IMR-90 (cell line): ENCODE measurements at regions not wholly inside any gene's neighbourhood (a gene's known extent, or its start where the extent isn't known, plus 50 kb on each side); places are given as distances from the start of the nearest gene placed in this dataset.

Source experiments
- ATAC-seq: fragments of 200-7000 bp; cut with Tn5 transposase; 2 replicates; pipeline ENCODE4 v1.9.1; 2020; ENCODE audit warnings: low read depth, mild to moderate bottlenecking, moderate library complexity
- BruUV-seq: library from RNA; stranded (reverse); fragments of 400-500 nt; replicated peaks from 2 replicates; lab custom pipeline; 2021; lab: Mats Ljungman, UMichigan
- CTCF ChIA-PET: fragments of 300-600 bp; formaldehyde crosslinking; extraction: SDS; loops from one replicate; lab custom pipeline; 2021; ENCODE audit warnings: antibody characterized with exemption; lab: Yijun Ruan, JAX
- POLR2A ChIA-PET: fragments of 300-600 bp; sonication (Branson Sonifier 250); formaldehyde crosslinking; loops from one replicate; lab custom pipeline; 2022; ENCODE audit warnings: antibody characterized with exemption; ENCODE audit not compliant: unreplicated experiment; lab: Charles Lee
- DNase-seq: peaks from one replicate; pipeline ENCODE4 v3.0.0; 2013
- H2AFZ ChIP-seq: replicated peaks from 2 replicates; pipeline ENCODE3; 2013; ENCODE audit warnings: low read length, mild to moderate bottlenecking; ENCODE audit not compliant: poor library complexity
- H2AK5ac ChIP-seq: 2 replicates; pipeline ENCODE4 v1.6.1; 2013; ENCODE audit warnings: low read depth, low read length, inconsistent platforms
- H2AK9ac ChIP-seq: replicated peaks from 2 replicates; pipeline ENCODE3; 2013; ENCODE audit warnings: mild to moderate bottlenecking, low read depth, low read length, moderate library complexity; ENCODE audit not compliant: poor library complexity
- H2BK120ac ChIP-seq: 2 replicates; pipeline ENCODE4 v1.6.1; 2013; ENCODE audit warnings: low read depth, low read length, inconsistent platforms
- H2BK15ac ChIP-seq: 3 replicates; pipeline ENCODE4 v1.6.1; 2013; ENCODE audit warnings: low read depth, low read length, inconsistent platforms
- H2BK20ac ChIP-seq: 2 replicates; pipeline ENCODE4 v1.6.1; 2013; ENCODE audit warnings: low read depth, mild to moderate bottlenecking, inconsistent platforms, low read length, moderate library complexity
- H2BK5ac ChIP-seq: 2 replicates; pipeline ENCODE4 v1.6.1; 2013; ENCODE audit warnings: mild to moderate bottlenecking, low read depth, low read length, inconsistent platforms; ENCODE audit not compliant: poor library complexity, severe bottlenecking
- H3K14ac ChIP-seq: replicated peaks from 2 replicates; pipeline ENCODE4 v1.6.1; 2013; ENCODE audit warnings: low read depth, low read length, inconsistent platforms
- H3K18ac ChIP-seq: 2 replicates; pipeline ENCODE4 v1.6.1; 2013; ENCODE audit warnings: low read depth, low read length, control low read depth
- H3K23ac ChIP-seq: 2 replicates; pipeline ENCODE4 v1.6.1; 2013; ENCODE audit warnings: low read depth, low read length, inconsistent platforms
- H3K27ac ChIP-seq: 2 replicates; pipeline ENCODE4 v1.5.1; 2013; ENCODE audit warnings: mild to moderate bottlenecking, control low read depth, low read length; ENCODE audit not compliant: insufficient read depth
- H3K27me3 ChIP-seq: 2 replicates; pipeline ENCODE4 v1.6.1; 2013; ENCODE audit warnings: low read length; ENCODE audit not compliant: control insufficient read depth, insufficient read depth
- H3K36me3 ChIP-seq: 2 replicates; pipeline ENCODE4 v1.6.1; 2013; ENCODE audit warnings: low read length, mixed read lengths; ENCODE audit not compliant: control insufficient read depth, insufficient read depth
- H3K4ac ChIP-seq: 2 replicates; pipeline ENCODE4 v1.6.1; 2013; ENCODE audit warnings: low read depth, low read length, inconsistent platforms
- H3K4me1 ChIP-seq: 2 replicates; pipeline ENCODE4 v1.6.1; 2013; ENCODE audit warnings: low read length, mixed read lengths; ENCODE audit not compliant: control insufficient read depth, insufficient read depth
- H3K4me2 ChIP-seq: 2 replicates; pipeline ENCODE4 v1.6.1; 2013; ENCODE audit warnings: low read depth, mild to moderate bottlenecking, control low read depth, low read length, moderate library complexity
- H3K4me3 ChIP-seq: 2 replicates; pipeline ENCODE4 v1.5.1; 2013; ENCODE audit warnings: low read depth, mild to moderate bottlenecking, control low read depth, low read length, moderate library complexity; ENCODE audit not compliant: insufficient read depth
- H3K56ac ChIP-seq: 2 replicates; pipeline ENCODE4 v1.6.1; 2013; ENCODE audit warnings: low read length, inconsistent platforms; ENCODE audit not compliant: insufficient read depth; ENCODE audit errors: extremely low read depth
- H3K79me1 ChIP-seq, 2 experiments: 2 replicates each; pipeline ENCODE4 v1.6.1; 2013; ENCODE audit warnings: low read length in 2 of 2, inconsistent platforms in 1 of 2, low read depth in 1 of 2
- H3K9ac ChIP-seq: 2 replicates; pipeline ENCODE4 v1.6.1; 2013; ENCODE audit warnings: low read depth, low read length, control low read depth
- H3K9me1 ChIP-seq: 2 replicates; pipeline ENCODE4 v1.6.1; 2013; ENCODE audit warnings: low read length, inconsistent platforms; ENCODE audit not compliant: insufficient read depth
- H3K9me3 ChIP-seq: 2 replicates; pipeline ENCODE4 v1.6.1; 2013; ENCODE audit warnings: low read length; ENCODE audit not compliant: control insufficient read depth, insufficient read depth
- H4K20me1 ChIP-seq: 2 replicates; pipeline ENCODE4 v1.6.1; 2013; ENCODE audit warnings: low read length, inconsistent platforms; ENCODE audit not compliant: insufficient read depth
- H4K5ac ChIP-seq: 2 replicates; pipeline ENCODE4 v1.6.1; 2013; ENCODE audit warnings: mild to moderate bottlenecking, low read depth, low read length, control low read depth
- H4K8ac ChIP-seq, 2 experiments: 2 replicates each; pipeline ENCODE4 v1.6.1; 2013; ENCODE audit warnings: low read depth in 2 of 2, low read length in 2 of 2, control low read depth in 1 of 2, inconsistent platforms in 1 of 2
- H4K91ac ChIP-seq: 2 replicates; pipeline ENCODE4 v1.6.1; 2013; ENCODE audit warnings: low read depth, low read length, inconsistent platforms; ENCODE audit not compliant: insufficient read depth
- BHLHE40 ChIP-seq: fragments of 150-350 bp; IDR thresholded peaks from 2 replicates; pipeline ENCODE4 v1.6.1; 2016; ENCODE audit warnings: mild to moderate bottlenecking, low read depth, low read length
- CEBPB ChIP-seq: IDR thresholded peaks from 2 replicates; pipeline ENCODE4 v1.6.1; 2012; ENCODE audit warnings: low read depth, low read length, improper control_type of control experiment
- CHD1 ChIP-seq: IDR thresholded peaks from 2 replicates; pipeline ENCODE4 v1.6.1; 2012; ENCODE audit warnings: low read depth, low read length, improper control_type of control experiment
- FOS ChIP-seq: fragments of 150-350 bp; IDR thresholded peaks from 2 replicates; pipeline ENCODE4 v1.6.1; 2016; ENCODE audit warnings: low read depth, low read length
- MAFK ChIP-seq: IDR thresholded peaks from 2 replicates; pipeline ENCODE4 v1.6.1; 2012; ENCODE audit warnings: low read depth, low read length, improper control_type of control experiment
- MAZ ChIP-seq: IDR thresholded peaks from 2 replicates; pipeline ENCODE4 v1.6.1; 2012; ENCODE audit warnings: low read depth, mild to moderate bottlenecking, low read length, improper control_type of control experiment, moderate library complexity, borderline replicate concordance
- MXI1 ChIP-seq: IDR thresholded peaks from 2 replicates; pipeline ENCODE4 v1.6.1; 2012; ENCODE audit warnings: low read depth, mild to moderate bottlenecking, low read length, moderate library complexity, borderline replicate concordance
- NFE2L2 ChIP-seq: fragments of 150-350 bp; IDR thresholded peaks from 2 replicates; pipeline ENCODE4 v1.6.1; 2016; ENCODE audit warnings: low read depth, mild to moderate bottlenecking, low read length
- POLR2A ChIP-seq: IDR thresholded peaks from 2 replicates; pipeline ENCODE4 v1.6.1; 2012; ENCODE audit warnings: mild to moderate bottlenecking, low read depth, low read length
- RAD21 ChIP-seq: IDR thresholded peaks from 2 replicates; pipeline ENCODE4 v1.6.1; 2012; ENCODE audit warnings: low read length, improper control_type of control experiment
- RCOR1 ChIP-seq: IDR thresholded peaks from 2 replicates; pipeline ENCODE4 v1.6.1; 2012; ENCODE audit warnings: mild to moderate bottlenecking, low read length, improper control_type of control experiment; ENCODE audit not compliant: insufficient replicate concordance
- RFX5 ChIP-seq: IDR thresholded peaks from 2 replicates; pipeline ENCODE4 v1.8.0; 2012; ENCODE audit warnings: low read depth, mild to moderate bottlenecking, low read length, moderate library complexity
- SMC3 ChIP-seq: fragments of 150-350 bp; IDR thresholded peaks from 2 replicates; pipeline ENCODE4 v1.6.1; 2016; ENCODE audit warnings: low read depth, mild to moderate bottlenecking, antibody characterized with exemption, low read length, moderate library complexity
- WGBS, 2 experiments: methylation state at CpG; one replicate each; pipeline versions ENCODE4 v1.1.5 to v1.1.7; 2013; ENCODE audit warnings: missing lambda C conversion rate in 2 of 2; ENCODE audit not compliant: insufficient read length in 1 of 2; ENCODE audit errors: extremely low coverage in 2 of 2; 5-methylcytosine and 5-hydroxymethylcytosine counted together
- dilution Hi-C: fragments of 300-500 bp; cut with HindIII; formaldehyde crosslinking; loops from one replicate; pipeline ENCODE4 v1.14.3; 2018; ENCODE audit warnings: low sequenced_read_pairs; ENCODE audit not compliant: unreplicated experiment
- in situ Hi-C: fragments of 300-500 bp; cut with MboI; formaldehyde crosslinking; loops from 3 replicates; pipeline ENCODE4 v1.14.3; 2019; ENCODE audit warnings: low sequenced_read_pairs, inconsistent platforms, mixed read lengths
- intact Hi-C: fragments of 100-400 bp; cut with micrococcal nuclease; formaldehyde crosslinking; loops from 2 replicates; pipeline ENCODE4 v1.10.0; 2022
- TF ChIP-seq, protein P1 (sequence below): conservative IDR thresholded peaks from 2 replicates; pipeline ENCODE4 v1.5.1; 2012; ENCODE audit warnings: mild to moderate bottlenecking, low read depth, low read length, improper control_type of control experiment
- TF ChIP-seq, protein P2 (sequence below): fragments of 150-350 bp; IDR thresholded peaks from 2 replicates; pipeline ENCODE4 v1.6.1; 2016; ENCODE audit warnings: low read depth, mild to moderate bottlenecking, low read length, moderate library complexity, borderline replicate concordance

GRCh38 chr7:32244806-32245345 is 174.7 kb upstream of the PDE1C start:
- Histone ChIP-seq H2AK9ac (no peak overlapping the region), H3K4me2 (no peak overlapping the region), H3K18ac (no peak overlapping the region), H3K4me3 (no peak overlapping the region), H3K9me3 (no peaks in the 10 kb centered on the region; the same call in 1 of the 2 replicates), H2AK5ac (no peak overlapping the region), H3K56ac (no peak overlapping the region), H3K23ac (no peak overlapping the region), H3K9ac (no peak overlapping the region), H2AFZ (no peak overlapping the region), H3K79me1 (no peaks in the 10 kb centered on the region), H3K14ac (no peak overlapping the region), H3K4ac (no peak overlapping the region), H4K8ac (no peak overlapping the region), H4K20me1 (no peaks in the 10 kb centered on the region), H4K5ac (no peak overlapping the region), H3K36me3 (no peaks in the 10 kb centered on the region), H2BK20ac (no peak overlapping the region), H2BK15ac (no peak overlapping the region), H3K4me1 (no peaks in the 10 kb centered on the region), H2BK5ac (no peak overlapping the region), H3K27ac (no peak overlapping the region), H2BK120ac (no peak overlapping the region), H3K9me1 (no peaks in the 10 kb centered on the region), H3K27me3 (no peaks in the 10 kb centered on the region), H4K91ac (no peak overlapping the region)
- ChIA-PET POLR2A (no interaction called here), CTCF (no interaction called here)
- in situ Hi-C loops (no loop called here), intact Hi-C loops (no loop called here), dilution Hi-C loops (no loop called here)
- ATAC-seq (no peak), DNase-seq (no peak)
- BruUV-seq, result no TSS peak
- WGBS, 2 experiments, result no CpG with 5 or more reads among the region's 4 CpGs
- no peak for TF ChIP-seq RFX5
- no peak for TF ChIP-seq RAD21
- TF ChIP-seq, protein P1, sequence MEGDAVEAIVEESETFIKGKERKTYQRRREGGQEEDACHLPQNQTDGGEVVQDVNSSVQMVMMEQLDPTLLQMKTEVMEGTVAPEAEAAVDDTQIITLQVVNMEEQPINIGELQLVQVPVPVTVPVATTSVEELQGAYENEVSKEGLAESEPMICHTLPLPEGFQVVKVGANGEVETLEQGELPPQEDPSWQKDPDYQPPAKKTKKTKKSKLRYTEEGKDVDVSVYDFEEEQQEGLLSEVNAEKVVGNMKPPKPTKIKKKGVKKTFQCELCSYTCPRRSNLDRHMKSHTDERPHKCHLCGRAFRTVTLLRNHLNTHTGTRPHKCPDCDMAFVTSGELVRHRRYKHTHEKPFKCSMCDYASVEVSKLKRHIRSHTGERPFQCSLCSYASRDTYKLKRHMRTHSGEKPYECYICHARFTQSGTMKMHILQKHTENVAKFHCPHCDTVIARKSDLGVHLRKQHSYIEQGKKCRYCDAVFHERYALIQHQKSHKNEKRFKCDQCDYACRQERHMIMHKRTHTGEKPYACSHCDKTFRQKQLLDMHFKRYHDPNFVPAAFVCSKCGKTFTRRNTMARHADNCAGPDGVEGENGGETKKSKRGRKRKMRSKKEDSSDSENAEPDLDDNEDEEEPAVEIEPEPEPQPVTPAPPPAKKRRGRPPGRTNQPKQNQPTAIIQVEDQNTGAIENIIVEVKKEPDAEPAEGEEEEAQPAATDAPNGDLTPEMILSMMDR, result no peak
- no peak for TF ChIP-seq MXI1
- TF ChIP-seq CEBPB, result no peak
- no peak for TF ChIP-seq NFE2L2
- TF ChIP-seq MAZ, result no peak
- no peak for TF ChIP-seq CHD1
- TF ChIP-seq FOS, result no peak
- TF ChIP-seq RCOR1, result no peak
- TF ChIP-seq SMC3, result no peak
- no peak for TF ChIP-seq POLR2A
- TF ChIP-seq, protein P2, sequence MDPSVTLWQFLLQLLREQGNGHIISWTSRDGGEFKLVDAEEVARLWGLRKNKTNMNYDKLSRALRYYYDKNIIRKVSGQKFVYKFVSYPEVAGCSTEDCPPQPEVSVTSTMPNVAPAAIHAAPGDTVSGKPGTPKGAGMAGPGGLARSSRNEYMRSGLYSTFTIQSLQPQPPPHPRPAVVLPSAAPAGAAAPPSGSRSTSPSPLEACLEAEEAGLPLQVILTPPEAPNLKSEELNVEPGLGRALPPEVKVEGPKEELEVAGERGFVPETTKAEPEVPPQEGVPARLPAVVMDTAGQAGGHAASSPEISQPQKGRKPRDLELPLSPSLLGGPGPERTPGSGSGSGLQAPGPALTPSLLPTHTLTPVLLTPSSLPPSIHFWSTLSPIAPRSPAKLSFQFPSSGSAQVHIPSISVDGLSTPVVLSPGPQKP, result no peak
- TF ChIP-seq BHLHE40, result no peak
- TF ChIP-seq MAFK, result no peak
